ENCODE measurements at regions not wholly inside any gene's neighbourhood (a gene's known extent, or its start where the extent isn't known, plus 50 kb on each side); places are given as distances from the start of the nearest gene placed in this dataset.

- POLR2A ChIA-PET, result no interaction called here
These were observed 121.4 kb upstream of the CD82 start for GRCh38 chr11:44443836-44444769.

GRCh38 chr11:44444770-44445321 lies 120.6 kb upstream of the CD82 start:
- Histone ChIP-seq H3K36me3 (ENCODE audit: insufficient read depth, low read length) (no peaks in the 10 kb centered on the region), H3K27me3 (ENCODE audit: control insufficient read depth in 1 of 2, insufficient read depth in 2 of 2, low read length in 2 of 2) (peaks cover 0 to 3% of the 10 kb centered on the region in 2 experiments), H3K4me3 (ENCODE audit: low read length) (no peak overlapping the region), H3K27ac (ENCODE audit: low read depth in 1 of 2, low read length in 2 of 2) (no peak overlapping the region), H3K4me1 (ENCODE audit: insufficient read depth, low read length) (no peaks in the 10 kb centered on the region), H3K9me3 (ENCODE audit: control insufficient read depth in 1 of 2, insufficient read depth in 1 of 2, low read length in 2 of 2) (peaks cover 0 to 7% of the 10 kb centered on the region in 2 experiments)
- ATAC-seq (ENCODE audit: poor library complexity), result no peak
- no peak for TF ChIP-seq CTCF (IDR thresholded peaks at IDR 0.05)
- ChIA-PET CTCF (no interaction called here), POLR2A (no interaction called here)
- no peaks in the 10 kb centered on the region for H3K4me1 Mint-ChIP-seq (ENCODE audit: low read depth)
- DNase-seq, result no peak
- H3K9me3 Mint-ChIP-seq, result peaks cover 2% of the 10 kb centered on the region
- intact Hi-C loops (cut with DNase I, micrococcal nuclease), result no loop called here
- no peak overlapping the region for H3K4me3 Mint-ChIP-seq
- H3K27me3 Mint-ChIP-seq, result peaks cover 18% of the 10 kb centered on the region
- no peaks in the 10 kb centered on the region for H3K36me3 Mint-ChIP-seq (ENCODE audit: low read depth)
- no peak overlapping the region for H3K27ac Mint-ChIP-seq

More at GRCh38 chr11:44443836-44444769, 121.4 kb upstream of the CD82 start:
- Histone ChIP-seq H3K4me3 (ENCODE audit: low read length) (no peak overlapping the region), H3K27me3 (ENCODE audit: control insufficient read depth in 1 of 2, insufficient read depth in 2 of 2, low read length in 2 of 2) (peaks cover 0 to 3% of the 10 kb centered on the region in 2 experiments), H3K9me3 (ENCODE audit: control insufficient read depth in 1 of 2, insufficient read depth in 1 of 2, low read length in 2 of 2) (peaks cover 0 to 7% of the 10 kb centered on the region in 2 experiments), H3K4me1 (ENCODE audit: insufficient read depth, low read length) (no peaks in the 10 kb centered on the region), H3K36me3 (ENCODE audit: insufficient read depth, low read length) (no peaks in the 10 kb centered on the region), H3K27ac (ENCODE audit: low read depth in 1 of 2, low read length in 2 of 2) (no peak overlapping the region)
- CTCF ChIA-PET, result no interaction called here
- no peak overlapping the region for H3K4me3 Mint-ChIP-seq
- H3K4me1 Mint-ChIP-seq (ENCODE audit: low read depth), result no peaks in the 10 kb centered on the region
- ATAC-seq (ENCODE audit: poor library complexity), result no peak
- no peak for DNase-seq
- no peak for TF ChIP-seq CTCF (IDR thresholded peaks at IDR 0.05)
- peaks cover 26% of the 10 kb centered on the region for H3K27me3 Mint-ChIP-seq
- no peak overlapping the region for H3K27ac Mint-ChIP-seq
- H3K9me3 Mint-ChIP-seq, result peaks cover 2% of the 10 kb centered on the region
- intact Hi-C loops (cut with DNase I, micrococcal nuclease), result no loop called here
- H3K36me3 Mint-ChIP-seq (ENCODE audit: low read depth), result no peaks in the 10 kb centered on the region

GRCh38 chr11:44445500-44446365 lies 119.7 kb upstream of the CD82 start:
- Mint-ChIP-seq H3K4me1 (ENCODE audit: low read depth) (no peaks in the 10 kb centered on the region), H3K36me3 (ENCODE audit: low read depth) (no peaks in the 10 kb centered on the region), H3K27ac (no peak overlapping the region), H3K4me3 (no peak overlapping the region), H3K27me3 (peaks cover 9% of the 10 kb centered on the region), H3K9me3 (peaks cover 2% of the 10 kb centered on the region)
- intact Hi-C loops (cut with DNase I, micrococcal nuclease), result no loop called here
- Histone ChIP-seq H3K4me3 (ENCODE audit: low read length) (no peak overlapping the region), H3K27ac (ENCODE audit: low read depth in 1 of 2, low read length in 2 of 2) (no peak overlapping the region), H3K4me1 (ENCODE audit: insufficient read depth, low read length) (no peaks in the 10 kb centered on the region), H3K27me3 (ENCODE audit: control insufficient read depth in 1 of 2, insufficient read depth in 2 of 2, low read length in 2 of 2) (peaks cover 0 to 3% of the 10 kb centered on the region in 2 experiments), H3K9me3 (ENCODE audit: control insufficient read depth in 1 of 2, insufficient read depth in 1 of 2, low read length in 2 of 2) (peaks cover 0 to 7% of the 10 kb centered on the region in 2 experiments), H3K36me3 (ENCODE audit: insufficient read depth, low read length) (no peaks in the 10 kb centered on the region)
- ChIA-PET CTCF (no interaction called here), POLR2A (no interaction called here)
- ATAC-seq (ENCODE audit: poor library complexity) (no peak), DNase-seq (no peak)
- no peak for TF ChIP-seq CTCF (IDR thresholded peaks at IDR 0.05)
